Neural cell (in vitro differentiated cells): ENCODE measurements at regions not wholly inside any gene's neighbourhood (a gene's known extent, or its start where the extent isn't known, plus 50 kb on each side); places are given as distances from the start of the nearest gene placed in this dataset.

ENCODE experiments used
- H2AFZ ChIP-seq: fragments of 200-600, 300-800 bp; sonication (generic), shearing (Covaris generic); 2 replicates; pipeline ENCODE4 v1.6.0; 2014; ENCODE audit warnings: low read depth, mild to moderate bottlenecking, antibody characterized with exemption, low read length, moderate library complexity
- H3F3A ChIP-seq: fragments of 200-600 bp; shearing (Covaris generic); 2 replicates; pipeline ENCODE4 v1.6.1; 2016; ENCODE audit warnings: mild to moderate bottlenecking, moderate library complexity, mixed read lengths, antibody characterized with exemption, low read length; ENCODE audit not compliant: insufficient read depth, poor library complexity, severe bottlenecking
- H3K27ac ChIP-seq: fragments of 200-600, 300-800 bp; sonication (generic), shearing (Covaris generic); 2 replicates; pipeline ENCODE4 v1.5.1; 2014; ENCODE audit warnings: mild to moderate bottlenecking, low read length, moderate library complexity
- H3K27me3 ChIP-seq: fragments of 300-800, 200-600 bp; sonication (generic), shearing (Covaris generic); 2 replicates; pipeline ENCODE4 v1.6.0; 2014; ENCODE audit warnings: mild to moderate bottlenecking, low read depth, low read length, moderate library complexity; ENCODE audit not compliant: insufficient read depth
- H3K36me3 ChIP-seq: fragments of 300-800, 200-600 bp; sonication (generic), shearing (Covaris generic); 2 replicates; pipeline ENCODE4 v1.5.1; 2014; ENCODE audit warnings: mild to moderate bottlenecking, antibody characterized with exemption, low read length, moderate library complexity; ENCODE audit not compliant: insufficient read depth
- H3K4me2 ChIP-seq: fragments of 300-800, 200-600 bp; sonication (generic), shearing (Covaris generic); 2 replicates; pipeline ENCODE4 v1.6.0; 2014; ENCODE audit warnings: mild to moderate bottlenecking, low read length
- H3K4me3 ChIP-seq: fragments of 300-800, 200-600 bp; sonication (generic), shearing (Covaris generic); 2 replicates; pipeline ENCODE4 v1.5.1; 2014; ENCODE audit warnings: mild to moderate bottlenecking, low read length, moderate library complexity
- H3K79me2 ChIP-seq: fragments of 200-600 bp; shearing (Covaris generic); replicated peaks from 2 replicates; pipeline ENCODE4 v1.6.0; 2014; ENCODE audit warnings: mild to moderate bottlenecking, low read length, moderate library complexity; ENCODE audit not compliant: insufficient read depth
- H3K9ac ChIP-seq: fragments of 300-800, 200-600 bp; sonication (generic), shearing (Covaris generic); 2 replicates; pipeline ENCODE4 v1.6.1; 2016; ENCODE audit warnings: mild to moderate bottlenecking, low read length, mixed read lengths
- H3K9me2 ChIP-seq: fragments of 200-600 bp; shearing (Covaris generic); 2 replicates; pipeline ENCODE4 v1.6.1; 2016; ENCODE audit warnings: mild to moderate bottlenecking, low read length, mixed read lengths; ENCODE audit not compliant: insufficient read depth
- H3K9me3 ChIP-seq: fragments of 200-600, 300-800 bp; sonication (generic), shearing (Covaris generic); 2 replicates; pipeline ENCODE4 v1.6.1; 2016; ENCODE audit warnings: mild to moderate bottlenecking, mixed run types, low read length, moderate library complexity, mixed read lengths
- H4K20me1 ChIP-seq: fragments of 200-600 bp; shearing (Covaris generic); 2 replicates; pipeline ENCODE4 v1.6.1; 2016; ENCODE audit warnings: mild to moderate bottlenecking, mixed run types; ENCODE audit not compliant: insufficient read depth
- CTCF ChIP-seq: fragments of 450-650 bp; IDR thresholded peaks from 2 replicates; pipeline ENCODE4 v1.5.1; 2014; ENCODE audit warnings: antibody characterized with exemption, mild to moderate bottlenecking, moderate library complexity; ENCODE audit not compliant: poor library complexity, severe bottlenecking
- EP300 ChIP-seq: fragments of 450-650 bp; conservative IDR thresholded peaks from 2 replicates; pipeline ENCODE4 v1.6.1; 2014; ENCODE audit warnings: antibody characterized with exemption, mild to moderate bottlenecking, moderate library complexity; ENCODE audit not compliant: poor library complexity, severe bottlenecking
- EZH2 ChIP-seq: fragments of 200-600, 300-800 bp; shearing (Covaris generic), sonication (generic); IDR thresholded peaks from 2 replicates; pipeline ENCODE4 v1.6.1; 2014; ENCODE audit warnings: antibody characterized with exemption, low read length, borderline replicate concordance, mild to moderate bottlenecking; ENCODE audit not compliant: insufficient read depth, poor library complexity, severe bottlenecking
- MXI1 ChIP-seq: fragments of 450-650 bp; conservative IDR thresholded peaks from 2 replicates; pipeline ENCODE4 v1.6.1; 2014; ENCODE audit warnings: antibody characterized with exemption, mild to moderate bottlenecking; ENCODE audit not compliant: poor library complexity, severe bottlenecking
- POLR2AphosphoS5 ChIP-seq: IDR thresholded peaks from 2 replicates; pipeline ENCODE4 v1.6.1; 2012
- RAD21 ChIP-seq: fragments of 450-650 bp; conservative IDR thresholded peaks from 2 replicates; pipeline ENCODE4 v1.6.1; 2014; ENCODE audit warnings: antibody characterized with exemption, mild to moderate bottlenecking, moderate library complexity
- REST ChIP-seq: IDR thresholded peaks from 2 replicates; pipeline ENCODE4 v1.6.1; 2012; ENCODE audit warnings: borderline replicate concordance
- SMC3 ChIP-seq: fragments of 450-650 bp; conservative IDR thresholded peaks from 2 replicates; pipeline ENCODE4 v1.6.1; 2014; ENCODE audit warnings: antibody characterized with exemption, mild to moderate bottlenecking, moderate library complexity; ENCODE audit not compliant: poor library complexity
- TAF1 ChIP-seq: IDR thresholded peaks from 2 replicates; pipeline ENCODE4 v1.6.1; 2012; ENCODE audit warnings: low read depth

GRCh38 chr13:79796136-79796535 is 315.2 kb downstream of the NDFIP2 start:
- Histone ChIP-seq H3K4me2 (no peak overlapping the region), H3K27ac (no peak overlapping the region), H2AFZ (no peak overlapping the region), H3K79me2 (no peaks in the 10 kb centered on the region), H3F3A (no peaks in the 10 kb centered on the region), H4K20me1 (no peaks in the 10 kb centered on the region), H3K4me3 (no peak overlapping the region), H3K9ac (no peak overlapping the region), H3K9me3 (no peaks in the 10 kb centered on the region), H3K9me2 (no peaks in the 10 kb centered on the region), H3K36me3 (no peaks in the 10 kb centered on the region), H3K27me3 (no peaks in the 10 kb centered on the region)
- TF ChIP-seq RAD21 = no peak
- no peak for TF ChIP-seq MXI1
- no peak for TF ChIP-seq CTCF
- no peak for TF ChIP-seq TAF1
- TF ChIP-seq SMC3 = no peak
- TF ChIP-seq EP300 = no peak
- TF ChIP-seq REST = no peak

- H3K36me3 ChIP-seq = no peaks in the 10 kb centered on the region
- H3F3A ChIP-seq = no peaks in the 10 kb centered on the region
- H4K20me1 ChIP-seq = no peaks in the 10 kb centered on the region
- H3K9me3 ChIP-seq = no peaks in the 10 kb centered on the region
- no peak overlapping the region for H3K27ac ChIP-seq
- no peaks in the 10 kb centered on the region for H3K9me2 ChIP-seq
- H3K27me3 ChIP-seq = no peaks in the 10 kb centered on the region
- H3K4me3 ChIP-seq = no peak overlapping the region
- no peak overlapping the region for H2AFZ ChIP-seq
- no peak overlapping the region for H3K9ac ChIP-seq
- no peak for TF ChIP-seq MXI1
- TF ChIP-seq POLR2AphosphoS5 = no peak
- TF ChIP-seq EZH2 = no peak
- no peak for TF ChIP-seq TAF1
- TF ChIP-seq CTCF = no peak
- TF ChIP-seq EP300 = no peak
- TF ChIP-seq RAD21 = no peak
- TF ChIP-seq SMC3 = no peak
- TF ChIP-seq REST = no peak
- no peaks in the 10 kb centered on the region for H3K79me2 ChIP-seq
- no peak overlapping the region for H3K4me2 ChIP-seq
Observed at GRCh38 chr13:79794931-79795330, 314.0 kb downstream of the NDFIP2 start.
